ENCODE measurements at regions not wholly inside any gene's neighbourhood (a gene's known extent, or its start where the extent isn't known, plus 50 kb on each side); places are given as distances from the start of the nearest gene placed in this dataset.

DNA sequence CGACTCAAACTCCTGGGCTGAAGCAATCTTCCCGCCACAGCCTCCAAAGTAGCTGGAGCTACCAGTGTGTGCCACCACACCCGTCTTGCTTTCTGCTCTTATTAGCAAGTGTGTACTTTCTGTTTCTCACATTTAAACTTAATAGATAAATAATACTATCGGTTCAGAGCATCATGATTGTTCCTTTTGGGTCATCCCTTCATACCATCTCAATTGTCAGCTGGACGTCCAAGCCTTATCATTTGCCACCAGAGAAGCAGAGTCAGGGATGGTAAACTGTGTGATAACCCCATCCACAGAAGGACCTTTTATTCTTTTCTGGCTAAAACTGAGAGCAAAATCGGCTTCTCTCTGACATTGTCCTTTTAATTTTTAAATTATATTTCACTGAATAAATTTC lies 279.8 kb upstream of the GOT2 start:
- TF ChIP-seq CTCF (IDR thresholded peaks at IDR 0.05), result no peak
- TF ChIP-seq, protein P1, sequence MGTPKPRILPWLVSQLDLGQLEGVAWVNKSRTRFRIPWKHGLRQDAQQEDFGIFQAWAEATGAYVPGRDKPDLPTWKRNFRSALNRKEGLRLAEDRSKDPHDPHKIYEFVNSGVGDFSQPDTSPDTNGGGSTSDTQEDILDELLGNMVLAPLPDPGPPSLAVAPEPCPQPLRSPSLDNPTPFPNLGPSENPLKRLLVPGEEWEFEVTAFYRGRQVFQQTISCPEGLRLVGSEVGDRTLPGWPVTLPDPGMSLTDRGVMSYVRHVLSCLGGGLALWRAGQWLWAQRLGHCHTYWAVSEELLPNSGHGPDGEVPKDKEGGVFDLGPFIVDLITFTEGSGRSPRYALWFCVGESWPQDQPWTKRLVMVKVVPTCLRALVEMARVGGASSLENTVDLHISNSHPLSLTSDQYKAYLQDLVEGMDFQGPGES (IDR thresholded peaks at IDR 0.05; ENCODE audit: low read depth, low read length), result no peak
- TF ChIP-seq, protein P2, sequence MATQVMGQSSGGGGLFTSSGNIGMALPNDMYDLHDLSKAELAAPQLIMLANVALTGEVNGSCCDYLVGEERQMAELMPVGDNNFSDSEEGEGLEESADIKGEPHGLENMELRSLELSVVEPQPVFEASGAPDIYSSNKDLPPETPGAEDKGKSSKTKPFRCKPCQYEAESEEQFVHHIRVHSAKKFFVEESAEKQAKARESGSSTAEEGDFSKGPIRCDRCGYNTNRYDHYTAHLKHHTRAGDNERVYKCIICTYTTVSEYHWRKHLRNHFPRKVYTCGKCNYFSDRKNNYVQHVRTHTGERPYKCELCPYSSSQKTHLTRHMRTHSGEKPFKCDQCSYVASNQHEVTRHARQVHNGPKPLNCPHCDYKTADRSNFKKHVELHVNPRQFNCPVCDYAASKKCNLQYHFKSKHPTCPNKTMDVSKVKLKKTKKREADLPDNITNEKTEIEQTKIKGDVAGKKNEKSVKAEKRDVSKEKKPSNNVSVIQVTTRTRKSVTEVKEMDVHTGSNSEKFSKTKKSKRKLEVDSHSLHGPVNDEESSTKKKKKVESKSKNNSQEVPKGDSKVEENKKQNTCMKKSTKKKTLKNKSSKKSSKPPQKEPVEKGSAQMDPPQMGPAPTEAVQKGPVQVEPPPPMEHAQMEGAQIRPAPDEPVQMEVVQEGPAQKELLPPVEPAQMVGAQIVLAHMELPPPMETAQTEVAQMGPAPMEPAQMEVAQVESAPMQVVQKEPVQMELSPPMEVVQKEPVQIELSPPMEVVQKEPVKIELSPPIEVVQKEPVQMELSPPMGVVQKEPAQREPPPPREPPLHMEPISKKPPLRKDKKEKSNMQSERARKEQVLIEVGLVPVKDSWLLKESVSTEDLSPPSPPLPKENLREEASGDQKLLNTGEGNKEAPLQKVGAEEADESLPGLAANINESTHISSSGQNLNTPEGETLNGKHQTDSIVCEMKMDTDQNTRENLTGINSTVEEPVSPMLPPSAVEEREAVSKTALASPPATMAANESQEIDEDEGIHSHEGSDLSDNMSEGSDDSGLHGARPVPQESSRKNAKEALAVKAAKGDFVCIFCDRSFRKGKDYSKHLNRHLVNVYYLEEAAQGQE (IDR thresholded peaks at IDR 0.05; ENCODE audit: low read depth, low read length), result no peak
- TF ChIP-seq MEF2A (IDR thresholded peaks at IDR 0.05; ENCODE audit: borderline replicate concordance, low read depth), result no peak
- no peak for TF ChIP-seq GABPA (IDR thresholded peaks at IDR 0.05; ENCODE audit: low read depth)
- no peak for TF ChIP-seq GATA2 (CRISPR knock-in tag; IDR thresholded peaks at IDR 0.05)
- no peak for TF ChIP-seq EZH2phosphoT487 (IDR thresholded peaks at IDR 0.05; ENCODE audit: borderline replicate concordance, low read depth)
- TF ChIP-seq TAF1 (IDR thresholded peaks at IDR 0.05; ENCODE audit: borderline replicate concordance, low read depth, low read length), result no peak

Data from SK-N-SH (cell line).